ENCODE measurements at regions not wholly inside any gene's neighbourhood (a gene's known extent, or its start where the extent isn't known, plus 50 kb on each side); places are given as distances from the start of the nearest gene placed in this dataset.

DNA sequence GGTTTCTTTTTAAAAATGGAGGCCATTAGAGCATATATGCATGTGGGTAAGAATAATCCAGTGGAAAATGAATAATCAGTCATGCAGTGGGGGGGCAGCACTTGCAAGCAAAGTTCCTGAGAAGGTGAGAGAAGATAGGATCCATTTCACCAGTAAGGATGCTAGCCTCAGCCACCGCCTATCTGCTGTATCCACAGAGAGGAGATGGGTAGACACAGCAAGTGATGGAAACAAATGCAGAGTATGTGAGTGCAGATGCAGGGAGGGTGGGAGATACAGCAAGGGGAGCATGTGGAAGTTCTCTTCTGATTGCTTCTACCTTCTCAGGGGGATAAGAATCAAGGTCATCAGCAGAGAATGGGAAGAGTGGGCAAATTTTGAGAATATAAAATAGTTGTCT, 171.4 kb upstream of the PDE1C start:
- H3K36me3 ChIP-seq (ENCODE audit: control insufficient read depth, low read length) = no peaks in the 10 kb centered on the region
- H3K4me1 ChIP-seq (ENCODE audit: control insufficient read depth, low read length) = no peaks in the 10 kb centered on the region
- TF ChIP-seq CTCF (IDR thresholded peaks at IDR 0.05; ENCODE audit: low read depth, low read length, poor library complexity, severe bottlenecking) = no peak
- TF ChIP-seq EZH2phosphoT487 (IDR thresholded peaks at IDR 0.05; ENCODE audit: borderline replicate concordance, low read length) = no peak
- H3K4me3 ChIP-seq (ENCODE audit: low read length) = no peak overlapping the region
- H3F3A ChIP-seq (ENCODE audit: control insufficient read depth, insufficient read depth) = no peaks in the 10 kb centered on the region
- no peaks in the 10 kb centered on the region for H3K9me3 ChIP-seq (ENCODE audit: control insufficient read depth, insufficient read depth, low read length)
- H4K20me1 ChIP-seq (ENCODE audit: control insufficient read depth, insufficient read depth, low read depth, low read length) = no peaks in the 10 kb centered on the region
- H3K79me2 ChIP-seq (ENCODE audit: control insufficient read depth, low read length) = no peaks in the 10 kb centered on the region
- no peaks in the 10 kb centered on the region for H3K9me2 ChIP-seq (replicated peaks; ENCODE audit: control insufficient read depth, low read length)
- no peak overlapping the region for H3K27ac ChIP-seq (ENCODE audit: low read depth, low read length)
- H3K27me3 ChIP-seq (ENCODE audit: control insufficient read depth, low read length) = no peaks in the 10 kb centered on the region
- H3K4me2 ChIP-seq (ENCODE audit: low read length) = no peak overlapping the region

DNA sequence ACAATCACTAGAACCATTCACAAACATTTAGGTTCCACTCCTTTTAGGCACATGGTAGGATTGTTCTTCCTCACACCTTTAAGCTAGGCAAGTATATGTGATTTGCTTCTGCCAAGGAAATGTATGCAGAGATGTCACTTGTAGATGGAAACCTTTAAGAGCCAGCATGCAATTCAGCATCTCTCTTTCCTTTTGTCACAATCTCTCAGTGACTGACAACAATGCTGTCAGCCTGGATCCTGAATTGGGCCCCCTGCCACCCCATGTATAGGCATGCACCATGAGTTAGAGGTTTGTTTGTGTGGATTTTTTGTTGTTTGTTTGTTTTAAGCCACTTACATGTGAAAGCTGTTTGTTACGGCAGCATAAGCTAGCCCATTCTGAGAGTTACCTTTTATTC, 169.6 kb upstream of the PDE1C start:
- H3K4me3 ChIP-seq (ENCODE audit: low read length) = no peak overlapping the region
- no peaks in the 10 kb centered on the region for H3K9me2 ChIP-seq (replicated peaks; ENCODE audit: control insufficient read depth, low read length)
- no peaks in the 10 kb centered on the region for H3F3A ChIP-seq (ENCODE audit: control insufficient read depth, insufficient read depth)
- no peaks in the 10 kb centered on the region for H3K4me1 ChIP-seq (ENCODE audit: control insufficient read depth, low read length)
- no peaks in the 10 kb centered on the region for H4K20me1 ChIP-seq (ENCODE audit: control insufficient read depth, insufficient read depth, low read depth, low read length)
- no peaks in the 10 kb centered on the region for H3K79me2 ChIP-seq (ENCODE audit: control insufficient read depth, low read length)
- no peaks in the 10 kb centered on the region for H3K36me3 ChIP-seq (ENCODE audit: control insufficient read depth, low read length)
- no peak overlapping the region for H3K27ac ChIP-seq (ENCODE audit: low read depth, low read length)
- H3K4me2 ChIP-seq (ENCODE audit: low read length) = no peak overlapping the region
- no peaks in the 10 kb centered on the region for H3K27me3 ChIP-seq (ENCODE audit: control insufficient read depth, low read length)
- TF ChIP-seq EZH2phosphoT487 (IDR thresholded peaks at IDR 0.05; ENCODE audit: borderline replicate concordance, low read length) (no peak), CTCF (IDR thresholded peaks at IDR 0.05; ENCODE audit: low read depth, low read length, poor library complexity, severe bottlenecking) (no peak)
- peaks cover 2% of the 10 kb centered on the region; the same call in 1 of the 2 replicates for H3K9me3 ChIP-seq (ENCODE audit: control insufficient read depth, insufficient read depth, low read length)

DNA sequence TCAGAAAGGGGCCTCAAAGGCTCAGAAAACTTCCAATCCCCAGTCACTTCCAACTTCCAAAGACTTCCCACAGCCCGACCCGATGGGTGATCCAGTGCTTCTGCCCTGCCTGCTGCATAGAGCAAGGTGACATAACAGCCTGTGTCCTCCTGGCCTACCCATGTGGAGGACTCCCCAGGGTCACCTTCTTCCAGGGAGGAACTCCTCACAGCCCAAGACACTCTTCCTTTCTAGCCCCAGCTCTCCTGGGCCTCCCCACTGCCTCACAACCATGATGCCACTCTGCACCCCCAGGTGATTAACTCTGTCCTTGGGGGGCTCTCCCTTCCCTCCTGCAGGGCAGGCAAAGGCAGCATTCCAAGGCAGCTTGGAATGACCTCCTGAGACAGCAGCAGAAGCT, 158.4 kb upstream of the PDE1C start:
- Histone ChIP-seq H3K9me3 (ENCODE audit: control insufficient read depth, insufficient read depth, low read length) (no peaks in the 10 kb centered on the region), H3K79me2 (ENCODE audit: control insufficient read depth, low read length) (no peaks in the 10 kb centered on the region), H3K9me2 (replicated peaks; ENCODE audit: control insufficient read depth, low read length) (no peaks in the 10 kb centered on the region), H3K27ac (ENCODE audit: low read depth, low read length) (no peak overlapping the region), H3K4me2 (ENCODE audit: low read length) (no peak overlapping the region), H3K4me3 (ENCODE audit: low read length) (no peak overlapping the region), H3K4me1 (ENCODE audit: control insufficient read depth, low read length) (no peaks in the 10 kb centered on the region), H3F3A (ENCODE audit: control insufficient read depth, insufficient read depth) (no peaks in the 10 kb centered on the region), H3K27me3 (ENCODE audit: control insufficient read depth, low read length) (no peaks in the 10 kb centered on the region), H4K20me1 (ENCODE audit: control insufficient read depth, insufficient read depth, low read depth, low read length) (no peaks in the 10 kb centered on the region), H3K36me3 (ENCODE audit: control insufficient read depth, low read length) (no peaks in the 10 kb centered on the region)
- no peak for TF ChIP-seq EZH2phosphoT487 (IDR thresholded peaks at IDR 0.05; ENCODE audit: borderline replicate concordance, low read length)

- Histone ChIP-seq H4K20me1 (ENCODE audit: control insufficient read depth, insufficient read depth, low read depth, low read length) (no peaks in the 10 kb centered on the region), H3K27ac (ENCODE audit: low read depth, low read length) (no peak overlapping the region), H3K36me3 (ENCODE audit: control insufficient read depth, low read length) (no peaks in the 10 kb centered on the region), H3K4me1 (ENCODE audit: control insufficient read depth, low read length) (no peaks in the 10 kb centered on the region), H3F3A (ENCODE audit: control insufficient read depth, insufficient read depth) (no peaks in the 10 kb centered on the region), H3K9me3 (ENCODE audit: control insufficient read depth, insufficient read depth, low read length) (no peaks in the 10 kb centered on the region), H3K27me3 (ENCODE audit: control insufficient read depth, low read length) (no peaks in the 10 kb centered on the region), H3K79me2 (ENCODE audit: control insufficient read depth, low read length) (no peaks in the 10 kb centered on the region), H3K4me3 (ENCODE audit: low read length) (no peak overlapping the region), H3K4me2 (ENCODE audit: low read length) (no peak overlapping the region), H3K9me2 (replicated peaks; ENCODE audit: control insufficient read depth, low read length) (no peaks in the 10 kb centered on the region)
- no peak for TF ChIP-seq EZH2phosphoT487 (IDR thresholded peaks at IDR 0.05; ENCODE audit: borderline replicate concordance, low read length)
- no peak for TF ChIP-seq CTCF (IDR thresholded peaks at IDR 0.05; ENCODE audit: low read depth, low read length, poor library complexity, severe bottlenecking)
These were observed 157.5 kb upstream of the PDE1C start for GRCh38 chr7:32227746-32228145.

Data from DOHH2 (cell line).